Central memory CD8-positive, alpha-beta T cell (primary cell): ENCODE measurements at regions not wholly inside any gene's neighbourhood (a gene's known extent, or its start where the extent isn't known, plus 50 kb on each side); places are given as distances from the start of the nearest gene placed in this dataset.
"Not testable (repeated sequence)": the region's sequence is repeated elsewhere in the genome, so short reads cannot be mapped to it uniquely, and the experiment has no call there.

Experiments
- ATAC-seq: fragments of 150-1000 bp; cut with Tn5 transposase; replicated peaks from 2 replicates; pipeline ENCODE4 v1.10.0; 2022; ENCODE audit warnings: mild to moderate bottlenecking, moderate FRiP score, moderate number of reproducible peaks; ENCODE audit not compliant: poor library complexity, severe bottlenecking; ENCODE audit errors: extremely low read depth
- DNase-seq, 2 donors: peaks; one replicate each; pipeline ENCODE4 v3.0.0; 2021; ENCODE audit warnings: low spot score in 2 of 2
- H3K27ac Mint-ChIP-seq: one replicate; pipeline ENCODE4 v1.8.0; 2022; ENCODE audit warnings: low read depth, mild to moderate bottlenecking, moderate library complexity, mixed read lengths
- H3K27me3 Mint-ChIP-seq: one replicate; pipeline ENCODE4 v1.8.0; 2022; ENCODE audit warnings: mixed read lengths
- H3K36me3 Mint-ChIP-seq: one replicate; pipeline ENCODE4 v1.8.0; 2022; ENCODE audit warnings: mild to moderate bottlenecking, moderate library complexity, mixed read lengths; ENCODE audit not compliant: insufficient read depth
- H3K4me1 Mint-ChIP-seq: one replicate; pipeline ENCODE4 v1.8.0; 2022; ENCODE audit warnings: mixed read lengths
- H3K4me3 Mint-ChIP-seq: one replicate; pipeline ENCODE4 v1.8.0; 2022; ENCODE audit warnings: mild to moderate bottlenecking, moderate library complexity, mixed read lengths
- H3K9me3 Mint-ChIP-seq: one replicate; pipeline ENCODE4 v1.8.0; 2022; ENCODE audit warnings: mixed read lengths

- H3K4me3 Mint-ChIP-seq, result no peak overlapping the region
- DNase-seq (no peak), ATAC-seq (no peak)
- H3K9me3 Mint-ChIP-seq, result no peaks in the 10 kb centered on the region
- no peaks in the 10 kb centered on the region for H3K27me3 Mint-ChIP-seq
- no peak overlapping the region for H3K27ac Mint-ChIP-seq
- H3K4me1 Mint-ChIP-seq, result no peaks in the 10 kb centered on the region
- no peaks in the 10 kb centered on the region for H3K36me3 Mint-ChIP-seq
These were observed 80.1 kb upstream of the ALG10 start for GRCh38 chr12:33942172-33942571.

- ATAC-seq (no peak), DNase-seq (no peak)
- Mint-ChIP-seq H3K4me1 (no peaks in the 10 kb centered on the region), H3K36me3 (no peaks in the 10 kb centered on the region), H3K4me3 (no peak overlapping the region), H3K27ac (no peak overlapping the region), H3K9me3 (peaks cover 4% of the 10 kb centered on the region), H3K27me3 (no peaks in the 10 kb centered on the region)
These were observed 77.4 kb upstream of the ALG10 start for GRCh38 chr12:33944703-33945437.

GRCh38 chr12:33945438-33945784 lies 76.9 kb upstream of the ALG10 start:
- H3K4me3 Mint-ChIP-seq, result no peak overlapping the region
- H3K4me1 Mint-ChIP-seq, result no peaks in the 10 kb centered on the region
- ATAC-seq, result no peak
- DNase-seq, result no peak
- H3K27me3 Mint-ChIP-seq, result no peaks in the 10 kb centered on the region
- no peak overlapping the region for H3K27ac Mint-ChIP-seq
- no peaks in the 10 kb centered on the region for H3K36me3 Mint-ChIP-seq
- H3K9me3 Mint-ChIP-seq, result peaks cover 6% of the 10 kb centered on the region

- H3K36me3 Mint-ChIP-seq, H3K27me3 Mint-ChIP-seq, H3K27ac Mint-ChIP-seq, H3K4me3 Mint-ChIP-seq, ATAC-seq, H3K4me1 Mint-ChIP-seq, DNase-seq, H3K9me3 Mint-ChIP-seq: not testable (repeated sequence)
These were observed 56.1 kb upstream of the ALG10 start for GRCh38 chr12:33966219-33966618.

GRCh38 chr12:33967760-33968159 lies 54.5 kb upstream of the ALG10 start:
- Mint-ChIP-seq H3K9me3 (no peaks in the 10 kb centered on the region), H3K36me3 (no peaks in the 10 kb centered on the region), H3K4me3 (no peak overlapping the region), H3K27me3 (no peaks in the 10 kb centered on the region), H3K27ac (no peak overlapping the region), H3K4me1 (no peaks in the 10 kb centered on the region)
- DNase-seq (no peak), ATAC-seq (no peak)
